ENCODE measurements at regions not wholly inside any gene's neighbourhood (a gene's known extent, or its start where the extent isn't known, plus 50 kb on each side); places are given as distances from the start of the nearest gene placed in this dataset.
A peak's percentile ranks its signal among the peaks of the same experiment; 100 is the strongest.

DNA sequence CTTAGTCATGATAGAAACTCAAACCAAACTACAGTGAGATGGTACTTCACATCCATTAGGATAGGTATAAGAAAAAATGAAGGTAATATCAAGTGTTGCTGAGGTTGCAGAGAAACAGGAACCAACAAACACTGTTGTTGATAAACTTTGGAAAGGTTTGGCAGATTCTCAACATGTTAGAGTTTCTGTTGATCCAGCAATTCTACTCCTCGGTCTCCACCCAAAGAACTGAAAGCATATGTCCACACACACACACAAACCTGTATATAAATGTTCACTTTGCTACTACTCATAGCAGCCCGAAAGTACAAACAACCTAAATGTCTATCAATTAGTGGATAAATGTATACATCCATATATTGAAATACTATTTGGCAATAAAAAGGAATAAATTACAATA lies 128.3 kb upstream of the CARMIL1 start:
- Histone ChIP-seq H3K27ac (peak overlapping the region; percentile 55), H3K9me3 (no peaks in the 10 kb centered on the region), H3K36me3 (no peaks in the 10 kb centered on the region), H3K4me1 (peaks cover 18% of the 10 kb centered on the region), H3K4me3 (no peak overlapping the region), H3K27me3 (no peaks in the 10 kb centered on the region)
- WGBS, result 49% methylated on average over 2 of the region's 2 CpGs
- no peak for TF ChIP-seq POLR2AphosphoS5 (IDR thresholded peaks at IDR 0.05)
- DNase-seq (ENCODE audit: low spot score in 2 of 2), result no peak

DNA sequence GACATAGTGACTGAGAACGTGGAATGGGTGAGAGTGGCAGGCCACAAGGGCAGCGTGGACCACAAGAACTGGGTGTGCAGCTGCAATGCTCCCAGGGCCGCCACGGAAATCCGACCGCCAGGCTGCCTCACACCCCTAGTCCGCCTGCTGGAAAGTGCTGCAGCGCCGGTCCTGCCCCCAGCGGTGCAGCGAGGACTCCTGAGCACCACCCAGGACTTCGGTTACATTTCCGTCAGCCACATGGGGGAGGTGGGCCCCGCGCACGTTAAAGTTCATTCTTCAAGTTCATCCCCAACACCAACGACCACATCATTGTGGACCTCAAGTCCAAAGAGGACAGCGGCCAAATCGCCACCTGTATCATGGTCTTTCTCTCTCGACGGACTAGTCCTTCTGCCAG lies 126.1 kb upstream of the CARMIL1 start:
- 97% methylated on average over 21 of the region's 21 CpGs for WGBS

DNA sequence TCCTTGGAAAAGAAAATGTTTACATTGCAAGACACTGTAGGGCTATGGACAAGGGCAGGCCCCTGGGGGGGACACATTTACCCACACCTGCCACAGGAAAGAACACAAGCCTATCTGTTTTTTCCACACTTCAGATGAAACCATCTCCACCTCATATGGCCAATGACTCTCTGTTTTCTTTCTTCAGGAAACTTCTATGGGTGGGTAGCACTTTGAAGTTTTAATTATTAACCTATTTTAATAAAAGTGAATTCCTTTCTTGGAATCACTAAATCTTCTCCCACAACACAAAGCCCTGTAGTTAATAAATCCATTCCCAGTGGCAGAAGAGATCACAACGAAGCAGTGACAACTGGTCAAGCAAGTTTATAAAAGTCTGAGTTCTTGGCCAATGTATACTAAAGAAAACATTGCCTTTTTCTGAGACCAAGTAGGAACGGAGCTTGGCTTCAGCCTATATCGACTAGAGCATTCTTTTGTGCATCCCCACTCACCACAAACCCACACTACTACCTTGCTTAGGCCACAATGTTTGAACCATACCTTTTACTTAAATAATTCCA lies 125.1 kb upstream of the CARMIL1 start:
- 54% methylated on average over 3 of the region's 3 CpGs for WGBS
- no peak for DNase-seq (ENCODE audit: low spot score in 2 of 2)
- Histone ChIP-seq H3K9me3 (peaks cover 5% of the 10 kb centered on the region), H3K4me3 (no peak overlapping the region), H3K36me3 (no peaks in the 10 kb centered on the region), H3K27ac (no peak overlapping the region), H3K27me3 (no peaks in the 10 kb centered on the region), H3K4me1 (peaks cover 18% of the 10 kb centered on the region)
- TF ChIP-seq POLR2A (IDR thresholded peaks at IDR 0.05) (no peak), POLR2AphosphoS5 (IDR thresholded peaks at IDR 0.05) (no peak), EP300 (IDR thresholded peaks at IDR 0.05) (no peak)
- TF ChIP-seq, protein P1, sequence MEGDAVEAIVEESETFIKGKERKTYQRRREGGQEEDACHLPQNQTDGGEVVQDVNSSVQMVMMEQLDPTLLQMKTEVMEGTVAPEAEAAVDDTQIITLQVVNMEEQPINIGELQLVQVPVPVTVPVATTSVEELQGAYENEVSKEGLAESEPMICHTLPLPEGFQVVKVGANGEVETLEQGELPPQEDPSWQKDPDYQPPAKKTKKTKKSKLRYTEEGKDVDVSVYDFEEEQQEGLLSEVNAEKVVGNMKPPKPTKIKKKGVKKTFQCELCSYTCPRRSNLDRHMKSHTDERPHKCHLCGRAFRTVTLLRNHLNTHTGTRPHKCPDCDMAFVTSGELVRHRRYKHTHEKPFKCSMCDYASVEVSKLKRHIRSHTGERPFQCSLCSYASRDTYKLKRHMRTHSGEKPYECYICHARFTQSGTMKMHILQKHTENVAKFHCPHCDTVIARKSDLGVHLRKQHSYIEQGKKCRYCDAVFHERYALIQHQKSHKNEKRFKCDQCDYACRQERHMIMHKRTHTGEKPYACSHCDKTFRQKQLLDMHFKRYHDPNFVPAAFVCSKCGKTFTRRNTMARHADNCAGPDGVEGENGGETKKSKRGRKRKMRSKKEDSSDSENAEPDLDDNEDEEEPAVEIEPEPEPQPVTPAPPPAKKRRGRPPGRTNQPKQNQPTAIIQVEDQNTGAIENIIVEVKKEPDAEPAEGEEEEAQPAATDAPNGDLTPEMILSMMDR (IDR thresholded peaks at IDR 0.05), result no peak

More for the DNA sequence above, 126.1 kb upstream of the CARMIL1 start:
- H3K9me3 ChIP-seq, result peaks cover 2% of the 10 kb centered on the region
- no peak for TF ChIP-seq POLR2AphosphoS5 (IDR thresholded peaks at IDR 0.05)
- no peak for TF ChIP-seq EP300 (IDR thresholded peaks at IDR 0.05)
- TF ChIP-seq POLR2A (IDR thresholded peaks at IDR 0.05), result no peak
- TF ChIP-seq, protein P1 (IDR thresholded peaks at IDR 0.05), result no peak
- no peak for DNase-seq (ENCODE audit: low spot score in 2 of 2)
- H3K27ac ChIP-seq, result no peak overlapping the region
- no peaks in the 10 kb centered on the region for H3K36me3 ChIP-seq
- no peaks in the 10 kb centered on the region for H3K27me3 ChIP-seq
- peaks cover 18% of the 10 kb centered on the region for H3K4me1 ChIP-seq
- H3K4me3 ChIP-seq, result no peak overlapping the region

DNA sequence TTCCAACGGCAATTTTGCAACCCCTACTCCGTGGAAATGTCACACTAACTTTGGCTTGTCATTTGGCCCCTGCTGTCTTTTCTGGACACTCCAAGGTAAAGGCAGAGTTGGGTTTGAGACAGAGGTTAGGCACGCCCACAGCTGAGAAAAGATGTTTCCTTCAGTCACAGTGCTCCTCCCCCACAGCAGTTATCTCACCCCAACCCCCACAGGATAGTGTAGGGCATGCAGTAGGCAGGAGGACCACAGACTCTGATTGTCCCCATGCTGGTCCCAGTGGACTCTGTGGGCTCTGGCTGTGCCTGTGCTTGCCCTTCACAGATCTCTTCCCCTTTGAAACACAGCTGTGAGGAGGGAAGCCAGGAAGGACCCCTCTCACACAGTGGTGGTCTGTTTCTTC lies 124.0 kb upstream of the CARMIL1 start:
- no peak overlapping the region for H3K27ac ChIP-seq
- TF ChIP-seq EP300 (IDR thresholded peaks at IDR 0.05) (no peak), POLR2AphosphoS5 (IDR thresholded peaks at IDR 0.05) (no peak), POLR2A (IDR thresholded peaks at IDR 0.05) (no peak)
- TF ChIP-seq, protein P1 (IDR thresholded peaks at IDR 0.05), result no peak

DNA sequence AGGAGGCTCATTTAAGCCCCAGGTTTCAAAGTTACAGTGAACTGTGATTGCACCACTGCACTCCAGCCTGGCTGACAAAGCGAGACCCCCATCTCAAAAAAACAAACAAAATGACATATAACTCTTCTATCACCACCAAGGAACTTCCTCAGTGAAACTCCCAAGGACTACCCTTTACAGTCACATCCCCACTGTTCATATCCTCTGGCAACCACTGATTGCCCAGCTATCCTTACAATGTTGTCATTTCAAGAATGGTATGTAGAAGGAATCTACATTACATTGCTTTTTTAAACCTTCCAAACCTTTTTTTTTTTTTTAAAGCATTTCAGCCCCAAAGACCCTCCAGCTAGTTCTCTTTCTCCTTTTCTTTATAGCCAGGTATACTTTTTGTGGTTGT lies 123.1 kb upstream of the CARMIL1 start:
- Histone ChIP-seq H3K4me1 (peaks cover 2% of the 10 kb centered on the region), H3K27me3 (no peaks in the 10 kb centered on the region), H3K4me3 (no peak overlapping the region), H3K36me3 (no peaks in the 10 kb centered on the region), H3K9me3 (peaks cover 5% of the 10 kb centered on the region), H3K27ac (no peak overlapping the region)
- no peak for TF ChIP-seq POLR2A (IDR thresholded peaks at IDR 0.05)
- no peak for TF ChIP-seq POLR2AphosphoS5 (IDR thresholded peaks at IDR 0.05)
- no peak for TF ChIP-seq EP300 (IDR thresholded peaks at IDR 0.05)
- TF ChIP-seq, protein P1 (IDR thresholded peaks at IDR 0.05), result no peak
- no peak for DNase-seq (ENCODE audit: low spot score in 2 of 2)
- WGBS, result 65% methylated on average over 1 of the region's 1 CpG

More for the DNA sequence above, 124.0 kb upstream of the CARMIL1 start:
- 93% methylated on average over 3 of the region's 3 CpGs for WGBS
- Histone ChIP-seq H3K36me3 (no peaks in the 10 kb centered on the region), H3K9me3 (peaks cover 5% of the 10 kb centered on the region), H3K27me3 (no peaks in the 10 kb centered on the region), H3K4me1 (peaks cover 11% of the 10 kb centered on the region), H3K4me3 (no peak overlapping the region)
- DNase-seq (ENCODE audit: low spot score in 2 of 2), result no peak

DNA sequence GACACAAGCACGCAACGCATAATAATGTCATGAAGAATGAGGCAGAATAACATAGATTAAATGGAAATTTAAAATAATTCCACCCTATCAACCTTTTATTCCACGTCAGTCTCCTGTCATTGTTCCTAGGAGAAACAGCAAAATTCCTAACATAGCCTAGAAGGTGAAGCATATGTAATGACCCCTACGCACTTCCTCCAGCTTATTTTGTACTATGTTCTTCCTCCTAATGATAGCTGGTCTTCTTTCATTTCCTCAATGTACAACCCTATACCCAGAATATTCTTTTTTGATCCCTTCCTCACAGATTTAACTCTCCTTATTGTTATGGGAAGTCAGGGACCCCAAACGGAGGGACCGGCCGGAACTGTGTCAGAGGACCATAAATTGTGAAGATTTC lies 122.0 kb upstream of the CARMIL1 start:
- Histone ChIP-seq H3K27ac (no peak overlapping the region), H3K4me3 (no peak overlapping the region), H3K9me3 (peaks cover 5% of the 10 kb centered on the region), H3K36me3 (no peaks in the 10 kb centered on the region), H3K27me3 (no peaks in the 10 kb centered on the region), H3K4me1 (no peaks in the 10 kb centered on the region)
- 89% methylated on average over 7 of the region's 7 CpGs for WGBS
- no peak for DNase-seq (ENCODE audit: low spot score in 2 of 2)
- TF ChIP-seq, protein P1 (IDR thresholded peaks at IDR 0.05), result no peak
